Calu3 (cell line): ENCODE measurements at regions not wholly inside any gene's neighbourhood (a gene's known extent, or its start where the extent isn't known, plus 50 kb on each side); places are given as distances from the start of the nearest gene placed in this dataset.

ENCODE experiments used
- BruUV-seq: library from RNA; stranded (reverse); fragments of 400-500 nt; replicated peaks from 2 replicates; lab custom pipeline; 2021; lab: Mats Ljungman, UMichigan
- CTCF ChIA-PET: fragments of 300-600 bp; sonication (Branson Sonifier 250); formaldehyde crosslinking; loops from one replicate; lab custom pipeline; 2022; ENCODE audit warnings: antibody characterized with exemption; lab: Charles Lee
- DNase-seq: peaks from one replicate; pipeline ENCODE4 v3.0.0; 2022
- H3K27ac Mint-ChIP-seq: one replicate; pipeline ENCODE4 v1.8.0; 2022; ENCODE audit warnings: mixed read lengths; ENCODE audit not compliant: unreplicated experiment
- H3K27me3 Mint-ChIP-seq: one replicate; pipeline ENCODE4 v1.8.0; 2022; ENCODE audit warnings: mixed read lengths; ENCODE audit not compliant: unreplicated experiment
- H3K36me3 Mint-ChIP-seq: one replicate; pipeline ENCODE4 v1.8.0; 2022; ENCODE audit warnings: mild to moderate bottlenecking, moderate library complexity, mixed read lengths; ENCODE audit not compliant: insufficient read depth, unreplicated experiment
- H3K4me1 Mint-ChIP-seq: one replicate; pipeline ENCODE4 v1.8.0; 2022; ENCODE audit warnings: mild to moderate bottlenecking, low read depth, mixed read lengths; ENCODE audit not compliant: unreplicated experiment
- H3K4me3 Mint-ChIP-seq: one replicate; pipeline ENCODE4 v1.8.0; 2022; ENCODE audit warnings: mild to moderate bottlenecking, low read depth, moderate library complexity, mixed read lengths; ENCODE audit not compliant: unreplicated experiment
- H3K9me3 Mint-ChIP-seq: one replicate; pipeline ENCODE4 v1.8.0; 2022; ENCODE audit warnings: low read depth, mixed read lengths; ENCODE audit not compliant: unreplicated experiment
- CTCF ChIP-seq: fragments of 200-600 bp; IDR thresholded peaks from one replicate; pipeline ENCODE4 v1.8.0; 2022; ENCODE audit warnings: antibody characterized with exemption; ENCODE audit not compliant: unreplicated experiment
- intact Hi-C: fragments of 100-400 bp; cut with micrococcal nuclease; formaldehyde crosslinking; loops from one replicate; pipeline ENCODE4 v1.10.0; 2022; ENCODE audit not compliant: unreplicated experiment

DNA sequence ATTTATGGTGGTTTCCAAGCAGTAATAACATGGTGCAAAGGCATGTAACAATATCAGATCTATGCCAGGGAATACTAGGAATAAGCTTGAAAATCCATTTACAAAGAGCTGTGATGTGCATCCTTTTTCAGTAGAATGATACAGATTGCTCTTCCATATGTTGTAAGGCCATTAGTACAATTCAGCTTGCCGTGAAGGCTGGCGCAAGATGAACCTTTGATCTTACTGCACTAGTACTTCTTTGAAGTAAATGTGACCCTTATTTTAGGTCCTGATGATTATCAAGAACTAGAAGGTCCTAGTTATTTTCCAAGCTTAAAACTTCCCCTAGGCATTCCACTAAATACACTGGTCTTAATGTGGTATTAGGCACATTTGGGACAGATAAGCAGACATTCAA, 210.1 kb upstream of the CD96 start:
- Mint-ChIP-seq H3K27me3 (no peaks in the 10 kb centered on the region), H3K4me3 (no peak overlapping the region), H3K27ac (no peak overlapping the region), H3K36me3 (no peaks in the 10 kb centered on the region), H3K4me1 (no peaks in the 10 kb centered on the region), H3K9me3 (no peaks in the 10 kb centered on the region)
- CTCF ChIA-PET: no interaction called here
- no TSS peak for BruUV-seq
- TF ChIP-seq CTCF: no peak
- intact Hi-C loops: no loop called here
- DNase-seq: no peak

- Mint-ChIP-seq H3K4me1 (peaks cover under 1% of the 10 kb centered on the region), H3K36me3 (no peaks in the 10 kb centered on the region), H3K27ac (no peak overlapping the region), H3K4me3 (no peak overlapping the region), H3K9me3 (no peaks in the 10 kb centered on the region), H3K27me3 (no peaks in the 10 kb centered on the region)
- no peak for DNase-seq
- no peak for TF ChIP-seq CTCF
- BruUV-seq: no TSS peak
- CTCF ChIA-PET: no interaction called here
- intact Hi-C loops: no loop called here
Measured at GRCh38 chr3:111332488-111333080, 209.4 kb upstream of the CD96 start.

- Mint-ChIP-seq H3K27ac (no peak overlapping the region), H3K4me1 (peaks cover 11% of the 10 kb centered on the region)
Measured at GRCh38 chr3:111333642-111334041, 208.4 kb upstream of the CD96 start.

DNA sequence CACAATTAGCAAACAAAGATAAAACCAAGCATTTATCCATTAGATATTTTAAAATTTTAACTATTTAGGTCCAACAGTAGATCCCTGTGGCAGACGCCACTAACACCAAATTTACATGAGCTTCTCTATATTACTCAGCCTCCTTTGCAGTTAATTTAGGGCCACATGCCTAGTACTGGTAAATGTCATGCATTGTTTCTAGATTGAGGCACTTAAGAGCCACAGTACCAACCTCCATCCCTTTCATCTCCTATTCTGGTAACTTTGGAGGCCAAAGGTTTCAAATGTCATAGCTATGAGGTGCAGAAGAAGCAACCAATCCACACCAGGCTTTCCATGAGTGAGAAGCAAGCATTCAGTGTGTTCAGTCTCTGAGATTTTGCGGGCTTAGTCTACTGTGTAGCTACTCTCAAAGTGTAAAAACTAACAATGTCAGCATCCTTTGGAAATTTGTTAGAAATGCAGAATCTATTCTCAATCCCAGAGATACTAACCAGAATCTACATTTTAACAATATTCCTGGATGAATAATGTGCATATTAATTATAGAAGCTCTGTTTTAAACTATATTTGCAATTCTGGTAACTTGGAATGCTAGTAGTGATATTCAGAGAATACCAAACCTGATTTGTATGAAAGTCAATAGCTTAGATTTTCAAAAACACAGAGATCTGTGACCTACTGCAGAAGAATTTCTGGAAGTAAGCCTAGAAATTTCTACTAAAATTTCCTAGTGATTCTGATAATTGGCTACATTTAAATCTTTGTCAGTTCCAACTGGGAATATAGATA, 206.3 kb upstream of the CD96 start:
- CTCF ChIA-PET: no interaction called here
- no peak overlapping the region for H3K27ac Mint-ChIP-seq
- no TSS peak for BruUV-seq

More at GRCh38 chr3:111333642-111334041, 208.4 kb upstream of the CD96 start:
- CTCF ChIA-PET: interaction anchor here (0.5 kb wide), 1 partner anchor 1599 kb away, joined by 6 read pairs; no protein-coding TSS in a partner anchor
- no peak for TF ChIP-seq CTCF
- no peak for DNase-seq
- Mint-ChIP-seq H3K36me3 (no peaks in the 10 kb centered on the region), H3K27me3 (no peaks in the 10 kb centered on the region), H3K4me3 (no peak overlapping the region), H3K9me3 (no peaks in the 10 kb centered on the region)
- intact Hi-C loops: no loop called here
- BruUV-seq: no TSS peak

More for the DNA sequence above, 206.3 kb upstream of the CD96 start:
- TF ChIP-seq CTCF: no peak
- no peak for DNase-seq
- no peak overlapping the region for H3K4me3 Mint-ChIP-seq
- peaks cover 13% of the 10 kb centered on the region for H3K4me1 Mint-ChIP-seq
- H3K9me3 Mint-ChIP-seq: peaks cover 3% of the 10 kb centered on the region
- intact Hi-C loops: loop anchor here (5.0 kb wide), 3 partner anchors 138 to 1803 kb away; no protein-coding TSS in a partner anchor
- H3K36me3 Mint-ChIP-seq: no peaks in the 10 kb centered on the region
- no peaks in the 10 kb centered on the region for H3K27me3 Mint-ChIP-seq
